ENCODE measurements at regions not wholly inside any gene's neighbourhood (a gene's known extent, or its start where the extent isn't known, plus 50 kb on each side); places are given as distances from the start of the nearest gene placed in this dataset.

GRCh38 chr17:79461041-79461440, 149.8 kb downstream of the RBFOX3 start:
- ATAC-seq (no peak), DNase-seq (no peak)
- H3K9me3 ChIP-seq (ENCODE audit: control insufficient read depth, low read length, poor library complexity, severe bottlenecking): no peaks in the 10 kb centered on the region
- peaks cover 38% of the 10 kb centered on the region for H3K27me3 Mint-ChIP-seq
- H3K4me3 Mint-ChIP-seq: no peak overlapping the region
- H3K36me3 Mint-ChIP-seq (ENCODE audit: low read depth): peaks cover 1% of the 10 kb centered on the region
- H3K4me1 Mint-ChIP-seq: no peaks in the 10 kb centered on the region
- no peak overlapping the region for H3K27ac Mint-ChIP-seq

GRCh38 chr17:79459846-79460245, 151.0 kb downstream of the RBFOX3 start:
- no peak for ATAC-seq
- H3K36me3 Mint-ChIP-seq (ENCODE audit: low read depth): peaks cover 2% of the 10 kb centered on the region
- no peak overlapping the region for H3K27ac Mint-ChIP-seq
- no peak overlapping the region for H3K4me3 Mint-ChIP-seq
- H3K27me3 Mint-ChIP-seq: peaks cover 40% of the 10 kb centered on the region
- no peak for DNase-seq
- H3K9me3 ChIP-seq (ENCODE audit: control insufficient read depth, low read length, poor library complexity, severe bottlenecking): no peaks in the 10 kb centered on the region
- H3K4me1 Mint-ChIP-seq: peaks cover 4% of the 10 kb centered on the region

- peaks cover 46% of the 10 kb centered on the region for H3K27me3 Mint-ChIP-seq
- peaks cover 2% of the 10 kb centered on the region for H3K36me3 Mint-ChIP-seq (ENCODE audit: low read depth)
- DNase-seq: no peak
- peaks cover 4% of the 10 kb centered on the region for H3K4me1 Mint-ChIP-seq
- H3K27ac Mint-ChIP-seq: no peak overlapping the region
- no peaks in the 10 kb centered on the region for H3K9me3 ChIP-seq (ENCODE audit: control insufficient read depth, low read length, poor library complexity, severe bottlenecking)
- H3K4me3 Mint-ChIP-seq: no peak overlapping the region
- ATAC-seq: no peak
These were observed 151.7 kb downstream of the RBFOX3 start for GRCh38 chr17:79459003-79459655.

GRCh38 chr17:79458356-79458755, 152.5 kb downstream of the RBFOX3 start:
- no peak overlapping the region for H3K27ac Mint-ChIP-seq
- H3K27me3 Mint-ChIP-seq: peaks cover 51% of the 10 kb centered on the region
- ATAC-seq: no peak
- peaks cover 4% of the 10 kb centered on the region for H3K4me1 Mint-ChIP-seq
- peaks cover 2% of the 10 kb centered on the region for H3K36me3 Mint-ChIP-seq (ENCODE audit: low read depth)
- no peak overlapping the region for H3K4me3 Mint-ChIP-seq
- H3K9me3 ChIP-seq (ENCODE audit: control insufficient read depth, low read length, poor library complexity, severe bottlenecking): no peaks in the 10 kb centered on the region
- DNase-seq: no peak

GRCh38 chr17:79457889-79458288, 153.0 kb downstream of the RBFOX3 start:
- no peak for DNase-seq
- no peak for ATAC-seq
- H3K4me3 Mint-ChIP-seq: no peak overlapping the region
- no peaks in the 10 kb centered on the region for H3K9me3 ChIP-seq (ENCODE audit: control insufficient read depth, low read length, poor library complexity, severe bottlenecking)
- peaks cover 4% of the 10 kb centered on the region for H3K4me1 Mint-ChIP-seq
- peaks cover 56% of the 10 kb centered on the region for H3K27me3 Mint-ChIP-seq
- peaks cover 2% of the 10 kb centered on the region for H3K36me3 Mint-ChIP-seq (ENCODE audit: low read depth)
- H3K27ac Mint-ChIP-seq: no peak overlapping the region

GRCh38 chr17:79457376-79457775, 153.5 kb downstream of the RBFOX3 start:
- H3K27ac Mint-ChIP-seq: no peak overlapping the region
- H3K27me3 Mint-ChIP-seq: peaks cover 61% of the 10 kb centered on the region
- no peaks in the 10 kb centered on the region for H3K9me3 ChIP-seq (ENCODE audit: control insufficient read depth, low read length, poor library complexity, severe bottlenecking)
- DNase-seq (no peak), ATAC-seq (no peak)
- H3K4me1 Mint-ChIP-seq: peaks cover 4% of the 10 kb centered on the region
- H3K36me3 Mint-ChIP-seq (ENCODE audit: low read depth): peaks cover 2% of the 10 kb centered on the region
- no peak overlapping the region for H3K4me3 Mint-ChIP-seq

- DNase-seq: no peak
- no peak for ATAC-seq
- no peak overlapping the region for H3K4me3 Mint-ChIP-seq
- H3K36me3 Mint-ChIP-seq (ENCODE audit: low read depth): peaks cover 5% of the 10 kb centered on the region
- H3K4me1 Mint-ChIP-seq: peaks cover 8% of the 10 kb centered on the region
- no peak overlapping the region for H3K27ac Mint-ChIP-seq
- H3K27me3 Mint-ChIP-seq: peaks cover 70% of the 10 kb centered on the region
- H3K9me3 ChIP-seq (ENCODE audit: control insufficient read depth, low read length, poor library complexity, severe bottlenecking): no peaks in the 10 kb centered on the region
These were observed 155.2 kb downstream of the RBFOX3 start for GRCh38 chr17:79455636-79456035.

- ATAC-seq (no peak), DNase-seq (no peak)
- Mint-ChIP-seq H3K27me3 (peaks cover 75% of the 10 kb centered on the region), H3K4me1 (peaks cover 8% of the 10 kb centered on the region), H3K4me3 (no peak overlapping the region), H3K27ac (no peak overlapping the region), H3K36me3 (ENCODE audit: low read depth) (peaks cover 5% of the 10 kb centered on the region)
- no peaks in the 10 kb centered on the region for H3K9me3 ChIP-seq (ENCODE audit: control insufficient read depth, low read length, poor library complexity, severe bottlenecking)
These were observed 156.0 kb downstream of the RBFOX3 start for GRCh38 chr17:79454826-79455225.

GRCh38 chr17:79453481-79453880, 157.4 kb downstream of the RBFOX3 start:
- peaks cover 5% of the 10 kb centered on the region for H3K36me3 Mint-ChIP-seq (ENCODE audit: low read depth)
- no peak overlapping the region for H3K27ac Mint-ChIP-seq
- H3K27me3 Mint-ChIP-seq: peaks cover 80% of the 10 kb centered on the region
- DNase-seq (no peak), ATAC-seq (no peak)
- peaks cover 10% of the 10 kb centered on the region for H3K4me1 Mint-ChIP-seq
- no peaks in the 10 kb centered on the region for H3K9me3 ChIP-seq (ENCODE audit: control insufficient read depth, low read length, poor library complexity, severe bottlenecking)
- H3K4me3 Mint-ChIP-seq: no peak overlapping the region

GRCh38 chr17:79452706-79453105, 158.1 kb downstream of the RBFOX3 start:
- Mint-ChIP-seq H3K36me3 (ENCODE audit: low read depth) (peaks cover 5% of the 10 kb centered on the region), H3K4me1 (peaks cover 10% of the 10 kb centered on the region), H3K4me3 (no peak overlapping the region), H3K27ac (no peak overlapping the region), H3K27me3 (peaks cover 74% of the 10 kb centered on the region)
- ATAC-seq (no peak), DNase-seq (no peak)
- H3K9me3 ChIP-seq (ENCODE audit: control insufficient read depth, low read length, poor library complexity, severe bottlenecking): no peaks in the 10 kb centered on the region

- no peak overlapping the region for H3K4me3 Mint-ChIP-seq
- H3K36me3 Mint-ChIP-seq (ENCODE audit: low read depth): peaks cover 5% of the 10 kb centered on the region
- H3K4me1 Mint-ChIP-seq: peaks cover 10% of the 10 kb centered on the region
- no peaks in the 10 kb centered on the region for H3K9me3 ChIP-seq (ENCODE audit: control insufficient read depth, low read length, poor library complexity, severe bottlenecking)
- DNase-seq: no peak
- peaks cover 65% of the 10 kb centered on the region for H3K27me3 Mint-ChIP-seq
- no peak for ATAC-seq
- H3K27ac Mint-ChIP-seq: no peak overlapping the region
These were observed 159.7 kb downstream of the RBFOX3 start for GRCh38 chr17:79451167-79451566.

- H3K36me3 Mint-ChIP-seq (ENCODE audit: low read depth): no peaks in the 10 kb centered on the region
- H3K27me3 Mint-ChIP-seq: peaks cover 31% of the 10 kb centered on the region
- ATAC-seq: no peak
- no peak overlapping the region for H3K4me3 Mint-ChIP-seq
- peaks cover 2% of the 10 kb centered on the region for H3K4me1 Mint-ChIP-seq
- no peak overlapping the region for H3K27ac Mint-ChIP-seq
- DNase-seq: no peak
- H3K9me3 ChIP-seq (ENCODE audit: control insufficient read depth, low read length, poor library complexity, severe bottlenecking): no peaks in the 10 kb centered on the region
These were observed 164.3 kb downstream of the RBFOX3 start for GRCh38 chr17:79446399-79447009.

- no peak overlapping the region for H3K27ac Mint-ChIP-seq
- no peaks in the 10 kb centered on the region for H3K9me3 ChIP-seq (ENCODE audit: control insufficient read depth, low read length, poor library complexity, severe bottlenecking)
- no peaks in the 10 kb centered on the region for H3K4me1 Mint-ChIP-seq
- H3K36me3 Mint-ChIP-seq (ENCODE audit: low read depth): no peaks in the 10 kb centered on the region
- no peak for ATAC-seq
- H3K27me3 Mint-ChIP-seq: peaks cover 31% of the 10 kb centered on the region
- DNase-seq: no peak
- H3K4me3 Mint-ChIP-seq: no peak overlapping the region
These were observed 166.7 kb downstream of the RBFOX3 start for GRCh38 chr17:79444198-79444597.

- no peak for ATAC-seq
- Mint-ChIP-seq H3K4me3 (no peak overlapping the region), H3K27me3 (peaks cover 38% of the 10 kb centered on the region), H3K36me3 (ENCODE audit: low read depth) (no peaks in the 10 kb centered on the region), H3K27ac (no peak overlapping the region), H3K4me1 (peaks cover 3% of the 10 kb centered on the region)
- no peak for DNase-seq
- H3K9me3 ChIP-seq (ENCODE audit: control insufficient read depth, low read length, poor library complexity, severe bottlenecking): no peaks in the 10 kb centered on the region
These were observed 167.8 kb downstream of the RBFOX3 start for GRCh38 chr17:79443026-79443425.

Measured in T-helper 17 cell (primary cell).